Coronary artery (tissue), 2 donors: ENCODE measurements at regions not wholly inside any gene's neighbourhood (a gene's known extent, or its start where the extent isn't known, plus 50 kb on each side); places are given as distances from the start of the nearest gene placed in this dataset.
"Not testable (repeated sequence)": the region's sequence is repeated elsewhere in the genome, so short reads cannot be mapped to it uniquely, and the experiment has no call there.

ENCODE experiments used
- DNase-seq: peaks from one replicate; pipeline ENCODE4 v3.0.0-alpha.2; 2017; ENCODE audit warnings: low spot score
- H3K27ac ChIP-seq, 2 donors: fragments of 200-600 bp; sonication (generic); one replicate each; pipeline ENCODE4 v1.5.1; 2016 to 2019
- H3K4me3 ChIP-seq: fragments of 200-600 bp; sonication (generic); 2 replicates; pipeline ENCODE4 v1.5.1; 2016; ENCODE audit warnings: mild to moderate bottlenecking, moderate library complexity
- TF ChIP-seq, protein P1 (sequence below): fragments of 200-600 bp; sonication (generic); IDR thresholded peaks from one replicate; pipeline ENCODE4 v1.5.1; 2019; ENCODE audit warnings: antibody characterized with exemption

DNA sequence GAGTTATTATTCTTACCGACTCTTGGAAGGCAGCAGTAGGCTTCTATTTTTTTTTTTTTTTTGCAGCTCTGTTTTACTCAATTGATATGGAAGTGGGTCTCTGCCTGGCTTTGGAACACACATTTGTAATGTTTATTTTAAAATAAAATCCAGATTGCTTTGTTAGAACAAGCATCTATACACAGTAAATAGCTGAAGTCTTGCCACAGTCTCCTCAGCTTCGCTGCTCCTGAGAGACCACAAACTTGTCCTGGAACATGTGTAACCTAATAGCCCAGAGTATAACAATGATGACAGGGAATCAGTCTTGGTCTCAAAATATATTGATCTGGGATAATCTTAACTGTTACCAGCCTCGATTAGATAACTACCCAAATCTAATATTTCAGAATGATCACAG lies 299.8 kb upstream of the NOX3 start:
- H3K4me3 ChIP-seq: no peak overlapping the region
- no peak for DNase-seq
- no peak overlapping the region for H3K27ac ChIP-seq
- TF ChIP-seq, protein P1, sequence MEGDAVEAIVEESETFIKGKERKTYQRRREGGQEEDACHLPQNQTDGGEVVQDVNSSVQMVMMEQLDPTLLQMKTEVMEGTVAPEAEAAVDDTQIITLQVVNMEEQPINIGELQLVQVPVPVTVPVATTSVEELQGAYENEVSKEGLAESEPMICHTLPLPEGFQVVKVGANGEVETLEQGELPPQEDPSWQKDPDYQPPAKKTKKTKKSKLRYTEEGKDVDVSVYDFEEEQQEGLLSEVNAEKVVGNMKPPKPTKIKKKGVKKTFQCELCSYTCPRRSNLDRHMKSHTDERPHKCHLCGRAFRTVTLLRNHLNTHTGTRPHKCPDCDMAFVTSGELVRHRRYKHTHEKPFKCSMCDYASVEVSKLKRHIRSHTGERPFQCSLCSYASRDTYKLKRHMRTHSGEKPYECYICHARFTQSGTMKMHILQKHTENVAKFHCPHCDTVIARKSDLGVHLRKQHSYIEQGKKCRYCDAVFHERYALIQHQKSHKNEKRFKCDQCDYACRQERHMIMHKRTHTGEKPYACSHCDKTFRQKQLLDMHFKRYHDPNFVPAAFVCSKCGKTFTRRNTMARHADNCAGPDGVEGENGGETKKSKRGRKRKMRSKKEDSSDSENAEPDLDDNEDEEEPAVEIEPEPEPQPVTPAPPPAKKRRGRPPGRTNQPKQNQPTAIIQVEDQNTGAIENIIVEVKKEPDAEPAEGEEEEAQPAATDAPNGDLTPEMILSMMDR: no peak

DNA sequence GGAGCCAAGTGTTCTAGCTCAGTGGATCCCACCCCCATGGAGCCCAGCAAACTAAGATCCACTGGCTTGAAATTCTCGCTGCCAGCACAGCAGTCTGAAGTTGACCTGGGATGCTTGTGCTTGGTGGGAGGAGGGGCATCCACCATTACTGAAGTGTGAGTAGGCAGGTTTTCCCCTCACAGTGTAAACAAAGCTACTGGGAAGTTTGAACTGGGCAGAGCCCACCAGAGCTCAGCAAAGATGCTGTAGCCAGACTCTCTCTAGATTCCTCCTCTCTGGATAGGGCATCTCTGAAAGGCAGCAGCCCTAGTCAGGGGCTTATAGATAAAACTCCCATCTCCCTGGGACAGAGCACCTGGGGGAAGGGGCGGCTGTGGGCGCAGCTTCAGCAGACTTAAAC lies 293.1 kb upstream of the NOX3 start:
- not testable (repeated sequence) for H3K27ac ChIP-seq, H3K4me3 ChIP-seq, DNase-seq

DNA sequence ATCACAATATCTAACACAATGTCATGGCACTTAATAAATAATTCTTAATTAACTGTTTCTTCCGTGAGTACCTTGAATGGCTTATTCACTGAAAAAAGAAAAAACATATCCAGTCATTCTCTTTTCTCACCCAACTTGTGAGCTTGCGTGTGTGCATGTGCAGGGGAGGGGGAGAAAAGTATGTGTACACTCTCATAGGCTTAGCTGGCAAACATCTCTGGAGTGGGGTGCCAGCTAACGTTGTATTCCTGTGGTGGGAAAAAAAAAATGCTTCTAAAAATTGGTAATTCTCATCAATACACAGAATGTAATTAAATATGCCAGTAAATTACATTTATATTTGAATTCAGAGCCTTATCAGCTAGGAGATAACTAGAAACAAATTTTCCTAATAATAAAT lies 291.9 kb upstream of the NOX3 start:
- no peak overlapping the region for H3K27ac ChIP-seq
- no peak overlapping the region for H3K4me3 ChIP-seq
- TF ChIP-seq, protein P1: no peak
- DNase-seq: no peak

DNA sequence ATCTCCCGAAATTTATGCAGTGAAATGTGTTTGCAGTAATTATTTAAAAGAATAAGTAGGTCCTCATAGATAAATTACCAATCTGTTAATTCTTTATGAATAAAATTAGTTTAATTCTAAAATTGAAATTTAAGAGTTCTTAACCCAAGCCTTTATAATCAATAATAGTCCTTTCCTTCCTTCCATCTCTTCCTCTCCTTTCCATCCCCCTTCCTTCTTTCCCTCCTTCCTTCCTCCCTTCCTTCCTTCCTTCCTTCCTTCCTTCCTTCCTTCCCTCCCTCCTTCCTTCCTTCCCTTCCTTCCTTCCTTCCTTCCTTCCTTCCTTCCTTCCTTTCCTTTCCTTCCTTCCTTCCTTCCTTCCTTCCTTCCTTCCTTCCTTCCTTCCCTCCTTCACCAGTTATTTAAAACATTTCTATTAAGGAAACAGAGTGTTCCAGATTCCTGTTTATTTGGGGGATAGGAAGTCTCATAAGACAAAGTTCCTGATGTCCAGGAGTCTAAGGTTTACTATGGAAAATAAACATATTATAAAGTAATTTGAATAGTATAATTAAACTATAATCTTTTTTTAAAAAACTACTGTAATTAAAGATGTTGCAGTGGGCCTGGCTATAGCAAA lies 285.3 kb upstream of the NOX3 start:
- TF ChIP-seq, protein P1: no peak
- DNase-seq: no peak
- Histone ChIP-seq H3K27ac (no peak overlapping the region), H3K4me3 (no peak overlapping the region)

DNA sequence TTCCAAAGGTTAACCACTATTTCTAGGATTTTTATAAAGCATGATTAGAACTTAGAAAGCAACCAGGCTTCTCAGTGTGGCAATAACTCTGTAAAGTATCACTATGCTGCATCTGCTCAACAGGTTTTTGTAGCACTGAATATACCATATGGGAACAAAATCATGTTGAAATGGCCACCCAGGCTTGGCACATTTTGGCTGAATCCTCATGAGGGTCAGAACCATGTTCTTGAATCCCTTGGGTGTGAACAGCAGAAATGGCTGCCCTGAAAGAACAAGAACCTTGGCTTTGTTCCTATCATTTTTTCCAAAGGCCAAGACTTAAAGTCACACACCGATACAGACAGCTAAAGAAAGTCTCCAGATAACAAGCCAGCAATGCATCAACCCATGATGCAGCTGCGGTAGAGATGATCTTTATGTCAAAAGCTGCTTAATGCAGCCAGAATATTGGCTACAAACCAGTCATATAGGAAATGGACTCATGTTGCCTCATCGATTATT lies 283.0 kb upstream of the NOX3 start:
- TF ChIP-seq, protein P1: no peak
- Histone ChIP-seq H3K4me3 (no peak overlapping the region), H3K27ac (no peak overlapping the region)
- DNase-seq: no peak

DNA sequence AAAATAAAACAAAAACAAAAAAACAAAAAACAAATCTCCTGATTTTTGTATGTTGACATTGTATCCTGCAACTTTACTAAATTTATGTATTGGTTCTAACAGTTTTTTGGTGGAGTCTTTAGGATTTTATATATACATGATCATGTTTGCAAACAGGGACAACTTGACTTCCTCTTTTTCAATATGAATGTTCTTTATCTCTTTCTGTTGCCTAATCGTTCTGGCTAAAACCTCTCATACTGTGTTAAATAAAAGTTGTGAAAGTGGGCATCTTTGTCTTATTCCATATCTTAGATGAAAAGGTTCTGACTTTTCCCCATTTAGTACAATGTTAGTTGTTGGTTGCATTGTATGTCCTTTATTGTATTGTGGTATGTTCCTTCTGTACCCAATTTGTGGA lies 261.7 kb upstream of the NOX3 start:
- no peak overlapping the region for H3K4me3 ChIP-seq
- TF ChIP-seq, protein P1: no peak
- DNase-seq: no peak
- H3K27ac ChIP-seq: no peak overlapping the region

DNA sequence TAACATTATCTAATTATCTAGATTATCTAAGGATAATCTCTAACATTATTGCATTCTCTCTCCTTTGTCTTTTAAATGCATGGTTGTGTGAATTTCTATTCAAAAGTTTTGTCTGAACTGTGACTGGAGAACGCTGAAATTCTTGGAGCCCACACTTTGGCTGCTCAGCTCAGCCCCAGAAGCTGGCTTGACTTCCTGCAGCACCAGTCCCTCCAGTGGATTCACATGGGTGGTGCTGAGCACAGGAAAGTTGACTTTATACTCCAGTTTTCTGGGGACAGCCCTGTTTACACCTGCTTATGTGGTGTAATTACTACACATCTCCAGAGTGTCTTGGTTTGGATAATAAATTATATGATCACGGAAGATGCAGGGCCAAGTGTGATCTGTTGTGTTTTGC lies 255.1 kb upstream of the NOX3 start:
- TF ChIP-seq, protein P1: no peak
- no peak overlapping the region for H3K4me3 ChIP-seq
- H3K27ac ChIP-seq: no peak overlapping the region
- no peak for DNase-seq

DNA sequence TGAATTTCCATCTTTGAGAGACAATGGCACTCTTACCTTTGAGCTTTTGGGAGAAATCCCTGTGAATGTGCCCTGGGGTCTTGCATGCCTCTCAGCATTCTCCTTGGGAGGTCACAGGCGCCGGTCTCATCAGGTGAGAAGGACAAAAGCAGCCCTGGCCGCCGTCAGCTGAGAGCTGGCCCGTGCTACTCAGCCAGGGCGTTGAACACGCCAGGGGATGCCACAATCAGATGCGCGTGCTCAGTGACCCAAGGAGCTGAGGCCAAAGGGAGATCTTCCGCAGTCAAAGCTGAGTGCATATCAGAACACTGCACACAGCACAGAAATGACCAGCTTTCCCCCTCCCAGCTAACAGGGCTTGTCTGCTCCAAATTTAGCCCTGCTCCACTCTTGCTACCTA lies 253.6 kb upstream of the NOX3 start:
- TF ChIP-seq, protein P1: no peak
- Histone ChIP-seq H3K27ac (no peak overlapping the region), H3K4me3 (no peak overlapping the region)
- DNase-seq: no peak
